Hematopoietic multipotent progenitor cell treated with erythropoietin and hydrocortisone succinate and interleukin-3 and kit ligand, for 4 days (in vitro differentiated cells): ENCODE measurements at regions not wholly inside any gene's neighbourhood (a gene's known extent, or its start where the extent isn't known, plus 50 kb on each side); places are given as distances from the start of the nearest gene placed in this dataset.

Source experiments
- DNase-seq: peaks from one replicate; pipeline ENCODE4 v3.0.0-alpha.2; 2015

DNA sequence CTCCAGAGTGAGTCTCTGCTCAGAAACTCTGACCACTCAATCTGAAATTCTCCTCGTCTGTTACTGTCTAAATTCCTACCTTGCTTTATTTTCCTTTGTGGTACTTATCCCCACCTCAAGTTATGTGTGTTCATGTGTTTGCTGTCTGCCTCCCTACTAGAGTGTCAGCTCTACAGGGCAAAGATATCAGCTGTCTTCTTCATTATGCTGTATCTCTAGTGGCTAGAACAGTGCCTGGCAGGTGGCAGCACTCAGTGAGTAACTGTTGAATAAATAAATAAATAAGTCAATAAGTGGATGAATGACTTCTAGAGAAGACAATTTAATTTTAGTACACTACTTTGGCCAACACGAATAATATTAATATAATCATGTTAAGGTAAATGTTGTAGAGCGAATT, 92.3 kb downstream of the BOD1 start:
- DNase-seq = no peak

DNA sequence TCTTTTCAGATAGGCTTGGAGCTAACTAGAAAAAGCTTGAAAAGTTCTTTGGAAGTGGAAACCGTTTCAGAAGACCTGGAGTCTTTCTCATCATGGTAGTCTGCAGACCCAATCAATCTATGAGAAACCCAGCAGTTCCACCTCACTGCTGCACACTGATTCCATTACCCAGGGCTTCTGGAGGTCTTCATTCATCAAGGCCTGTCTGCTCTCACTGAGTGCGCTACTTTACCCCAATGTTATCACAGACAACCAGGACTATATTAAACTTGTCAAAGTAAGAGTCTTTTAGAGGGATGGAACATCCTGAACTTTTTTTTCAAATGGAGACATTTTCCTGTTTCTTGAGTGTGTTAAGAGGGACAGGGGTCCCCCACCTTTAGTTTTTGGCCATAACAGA, 93.1 kb downstream of the BOD1 start:
- DNase-seq = no peak

DNA sequence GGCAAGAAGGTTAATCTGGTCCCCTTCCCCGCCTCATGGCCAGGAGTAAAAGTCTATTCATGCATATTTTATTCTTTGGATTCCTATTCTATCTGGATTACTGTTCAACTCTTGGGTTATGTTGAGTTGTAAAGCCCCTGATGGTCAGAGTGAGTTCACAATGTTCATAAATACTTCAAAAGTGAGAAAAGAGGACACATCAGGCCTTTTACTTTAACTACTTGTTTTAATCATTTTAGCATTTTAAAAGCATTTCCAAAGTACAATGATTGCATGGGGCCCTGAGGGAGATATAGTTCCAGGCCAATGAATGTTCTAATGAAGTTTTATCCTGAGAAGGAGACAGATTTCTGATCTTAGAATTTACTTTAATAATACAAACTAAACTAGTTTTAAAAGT, 93.9 kb downstream of the BOD1 start:
- DNase-seq = no peak

DNA sequence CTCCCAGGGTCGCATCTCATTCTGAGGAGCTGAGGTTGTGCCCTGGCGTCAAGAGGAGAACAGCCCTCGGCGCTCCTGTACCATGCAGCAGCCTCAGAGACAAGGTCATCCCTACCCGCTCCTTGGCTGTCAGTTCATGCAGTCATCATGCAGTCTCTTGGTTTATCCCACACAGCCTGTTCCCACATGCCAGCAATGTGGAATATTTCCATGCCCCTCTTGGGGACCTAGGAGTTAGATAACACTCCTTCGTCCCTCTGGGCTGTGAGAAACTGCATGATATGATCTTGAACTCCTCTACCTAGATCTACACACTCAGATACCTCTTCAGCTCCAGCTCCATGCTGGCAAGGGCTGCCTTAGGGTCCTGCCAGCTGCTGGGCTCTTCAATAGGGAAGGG, 97.6 kb downstream of the BOD1 start:
- no peak for DNase-seq

DNA sequence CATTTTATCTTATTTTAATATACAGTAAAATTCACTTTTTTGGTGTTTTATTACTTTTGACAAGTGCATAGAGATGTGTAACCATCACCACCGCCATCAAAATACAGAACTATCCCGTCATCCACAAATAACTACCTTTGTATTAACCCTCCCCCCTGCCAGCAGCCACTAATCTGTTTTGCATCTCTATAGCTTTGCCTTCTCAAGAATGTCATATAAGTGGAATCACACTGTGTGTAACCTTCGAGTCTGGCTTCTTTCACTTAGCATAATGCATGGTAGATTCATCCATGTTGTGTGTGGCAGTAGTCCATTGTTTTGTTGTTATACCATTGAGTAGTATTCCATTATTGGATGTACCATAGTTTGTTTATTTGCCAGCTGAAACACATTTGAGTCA, 98.8 kb downstream of the BOD1 start:
- DNase-seq = no peak

DNA sequence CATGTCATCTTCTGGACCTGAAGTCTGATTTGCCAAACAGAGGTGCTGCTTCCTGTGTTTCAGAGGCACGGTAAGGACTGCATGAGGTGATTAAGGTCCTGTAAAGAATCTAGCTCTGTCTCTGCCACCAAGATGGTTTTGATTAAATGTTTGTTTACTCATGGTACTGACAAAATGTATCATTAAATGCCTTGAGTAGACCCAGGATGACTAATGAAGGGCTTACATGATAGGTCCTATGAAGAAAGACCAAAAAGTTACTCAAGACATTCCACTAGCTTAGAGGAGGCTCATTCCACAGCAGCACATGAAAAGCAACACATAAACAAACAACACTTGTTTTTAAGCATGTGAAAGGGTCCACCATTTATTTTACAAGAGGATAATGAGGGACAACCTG, 100.9 kb downstream of the BOD1 start:
- no peak for DNase-seq

DNA sequence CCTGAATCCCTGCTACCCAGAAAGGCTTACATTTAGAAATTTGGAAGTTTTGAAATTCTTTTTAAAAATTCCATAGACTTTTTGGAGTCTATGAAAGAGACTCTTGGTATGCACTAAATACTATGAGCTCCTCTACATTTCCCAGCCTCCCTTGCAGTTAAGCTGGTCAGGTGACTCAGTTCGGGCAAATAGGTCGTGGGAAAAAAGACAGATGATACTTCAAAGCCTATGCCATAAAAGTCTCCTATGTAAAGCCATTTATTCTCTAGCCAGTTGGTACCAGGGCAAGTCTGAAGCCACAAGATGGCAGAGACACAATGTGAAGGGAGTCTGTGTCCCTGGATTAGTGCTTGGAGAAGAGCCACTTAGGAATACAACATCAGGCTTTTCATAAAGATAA, 101.8 kb downstream of the BOD1 start:
- no peak for DNase-seq

DNA sequence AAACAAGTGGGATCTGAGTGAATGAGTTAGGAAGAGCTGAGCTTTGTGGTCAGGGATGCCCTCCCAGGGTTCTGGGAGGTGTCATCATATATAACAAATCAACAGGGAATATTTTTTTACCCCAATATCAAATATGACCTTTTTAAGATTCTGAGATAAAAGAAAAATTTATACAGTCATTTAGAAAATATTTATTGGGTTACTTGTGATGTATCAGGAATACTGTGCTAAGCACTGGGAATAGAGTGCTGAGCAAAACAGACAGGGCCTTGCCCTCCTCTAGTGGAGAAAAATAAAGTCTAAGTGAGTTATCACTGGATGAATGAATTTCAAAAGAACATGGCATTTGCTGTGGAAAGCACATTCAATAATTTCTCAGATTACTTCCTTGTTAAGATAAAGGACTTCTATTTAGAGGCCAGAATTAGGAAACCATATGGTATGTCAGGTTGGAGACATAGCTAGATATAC, 102.9 kb downstream of the BOD1 start:
- DNase-seq = no peak

DNA sequence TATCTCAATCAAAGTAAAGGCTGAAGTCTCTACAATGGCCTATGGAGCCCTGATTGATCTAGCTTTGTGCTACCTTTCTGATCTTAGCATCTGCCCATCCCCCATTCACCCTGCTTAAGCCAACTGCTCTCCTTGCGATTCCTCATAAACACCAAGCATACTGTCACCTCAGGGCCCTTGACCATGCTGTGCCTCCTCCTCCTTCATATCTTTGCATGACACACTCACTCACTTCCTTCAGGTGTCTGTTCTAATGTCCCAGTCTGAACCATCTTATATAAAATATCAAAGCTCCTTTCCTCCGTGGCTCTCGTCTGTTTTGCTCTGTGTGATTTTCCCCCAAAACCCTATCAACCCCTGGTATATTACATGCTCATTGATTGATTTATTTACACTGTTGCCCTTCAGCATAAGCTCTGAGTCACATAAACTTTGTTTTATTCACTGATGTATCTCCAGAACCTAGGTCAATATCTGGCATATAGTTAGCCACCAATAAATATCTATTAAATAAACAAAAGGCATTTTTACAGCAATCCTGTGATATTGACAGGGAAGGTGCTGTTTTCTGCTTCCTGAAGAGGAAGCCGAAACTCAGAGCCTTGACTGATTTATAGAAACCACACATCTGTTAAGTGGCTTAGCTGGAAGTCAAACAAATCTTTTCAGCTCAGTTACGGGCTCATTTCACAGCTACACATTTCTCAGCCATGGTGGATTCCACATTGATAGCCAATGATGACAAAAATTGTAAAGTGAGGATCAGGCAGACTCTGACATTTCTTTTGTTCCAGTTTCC, 103.6 kb downstream of the BOD1 start:
- no peak for DNase-seq

DNA sequence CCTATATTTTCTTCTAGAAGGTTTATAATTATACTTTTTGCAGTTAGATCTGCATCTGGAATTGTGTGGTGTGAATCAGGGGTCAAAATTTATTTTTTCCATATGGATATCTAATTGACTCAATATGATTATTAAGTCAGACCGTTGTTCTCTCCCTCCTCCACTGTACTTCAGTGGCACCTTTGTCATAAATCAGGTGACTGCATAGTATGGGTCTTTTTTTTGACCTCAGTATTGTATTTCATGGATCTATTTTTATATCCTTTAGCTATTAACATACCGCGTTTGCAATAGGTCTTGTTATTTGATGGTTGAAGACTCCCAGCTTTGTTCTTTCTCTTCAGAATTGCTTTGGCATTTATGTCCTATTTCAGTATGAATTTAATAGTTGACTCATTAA, 107.4 kb downstream of the BOD1 start:
- no peak for DNase-seq

DNA sequence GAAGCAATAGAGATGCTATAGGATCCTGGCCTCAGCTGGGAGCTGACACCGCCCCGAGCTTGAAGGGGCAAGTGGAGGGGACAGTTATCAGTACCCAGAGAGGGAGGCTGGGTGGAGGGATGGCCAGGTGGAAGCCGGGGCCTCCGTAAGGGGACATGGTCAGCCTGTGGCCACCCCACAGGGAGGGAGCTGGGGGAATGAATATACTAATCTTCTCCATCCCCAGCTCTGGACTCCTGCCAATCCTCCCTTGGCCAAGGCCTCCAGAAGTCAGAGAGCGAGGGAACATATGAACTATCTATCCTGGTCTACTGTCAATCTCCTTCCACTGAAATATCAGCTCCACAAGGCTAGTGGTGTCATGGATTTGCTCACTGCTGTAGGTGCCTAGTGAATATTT, 109.3 kb downstream of the BOD1 start:
- no peak for DNase-seq

DNA sequence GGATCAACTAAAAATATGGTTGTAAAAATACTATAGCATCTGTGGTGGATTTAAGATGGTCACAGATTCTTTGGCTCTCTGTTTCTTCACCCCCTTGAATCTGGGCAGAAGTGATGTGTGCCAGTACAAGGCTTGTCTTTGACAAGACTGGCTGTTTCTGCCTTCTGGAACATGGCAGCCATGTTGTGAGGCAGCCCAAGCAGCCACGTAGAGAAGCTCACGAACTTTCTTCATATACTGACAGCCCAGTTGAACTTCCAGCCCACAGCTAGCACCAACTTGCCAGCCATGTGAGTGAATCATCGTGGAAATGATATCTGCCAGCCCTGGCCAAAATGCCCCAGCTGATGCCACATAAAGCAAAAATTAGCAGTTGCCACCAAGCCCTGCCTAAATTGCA, 110.8 kb downstream of the BOD1 start:
- DNase-seq = no peak

DNA sequence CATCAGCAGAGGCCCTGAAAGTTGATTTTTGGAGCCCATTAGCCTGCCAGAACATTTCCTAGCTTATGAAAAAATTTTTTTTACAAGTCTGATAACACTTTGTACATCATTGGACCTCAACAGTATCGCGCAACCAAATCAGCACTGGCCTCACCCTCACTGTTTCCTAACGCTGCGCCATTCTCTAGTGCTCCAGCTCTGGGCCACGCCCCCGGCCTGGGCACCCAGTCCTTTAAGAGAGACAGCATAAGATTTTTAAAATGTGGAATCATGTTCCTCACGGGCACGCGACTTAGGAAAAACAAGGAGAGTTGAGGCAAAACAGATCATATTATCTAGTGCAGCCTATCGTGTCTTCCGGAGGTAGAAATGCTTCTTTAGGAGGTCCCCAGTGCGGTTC, 114.5 kb downstream of the BOD1 start:
- no peak for DNase-seq

DNA sequence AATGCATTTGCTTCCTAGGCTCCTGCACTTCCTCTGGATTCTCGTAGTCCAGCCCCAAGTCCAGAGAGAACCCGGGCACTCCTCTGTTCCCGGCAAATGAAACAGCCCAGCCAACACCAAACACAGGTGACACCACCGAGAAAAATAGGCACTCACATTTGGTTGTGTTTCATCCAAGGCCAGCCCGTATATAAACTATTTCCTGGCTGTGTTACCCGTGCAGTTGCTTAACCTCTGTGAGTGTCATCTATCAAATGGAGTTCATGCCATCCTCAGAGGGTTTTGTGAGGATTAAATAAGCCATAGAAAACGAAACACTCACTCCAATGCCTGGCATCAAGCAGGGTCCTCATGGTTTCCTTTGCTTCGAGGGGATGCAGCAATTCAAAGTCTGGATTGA, 115.2 kb downstream of the BOD1 start:
- DNase-seq = no peak

DNA sequence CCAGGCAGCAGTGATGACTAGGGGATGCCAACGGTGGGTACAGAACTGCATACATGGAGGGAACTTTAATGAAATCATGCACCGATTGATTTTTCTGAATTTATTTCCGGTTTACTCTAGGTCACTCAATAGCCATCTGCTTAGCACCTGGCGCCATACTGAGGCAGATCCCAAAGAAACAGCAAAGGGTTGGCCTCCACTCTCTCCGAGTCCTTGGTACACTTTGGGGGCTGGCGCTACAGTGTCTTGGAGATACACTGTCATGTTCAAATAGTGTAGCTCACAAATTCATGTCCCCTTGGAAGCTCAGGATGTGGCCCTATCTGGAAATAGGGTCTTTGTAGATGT, 116.3 kb downstream of the BOD1 start:
- no peak for DNase-seq

DNA sequence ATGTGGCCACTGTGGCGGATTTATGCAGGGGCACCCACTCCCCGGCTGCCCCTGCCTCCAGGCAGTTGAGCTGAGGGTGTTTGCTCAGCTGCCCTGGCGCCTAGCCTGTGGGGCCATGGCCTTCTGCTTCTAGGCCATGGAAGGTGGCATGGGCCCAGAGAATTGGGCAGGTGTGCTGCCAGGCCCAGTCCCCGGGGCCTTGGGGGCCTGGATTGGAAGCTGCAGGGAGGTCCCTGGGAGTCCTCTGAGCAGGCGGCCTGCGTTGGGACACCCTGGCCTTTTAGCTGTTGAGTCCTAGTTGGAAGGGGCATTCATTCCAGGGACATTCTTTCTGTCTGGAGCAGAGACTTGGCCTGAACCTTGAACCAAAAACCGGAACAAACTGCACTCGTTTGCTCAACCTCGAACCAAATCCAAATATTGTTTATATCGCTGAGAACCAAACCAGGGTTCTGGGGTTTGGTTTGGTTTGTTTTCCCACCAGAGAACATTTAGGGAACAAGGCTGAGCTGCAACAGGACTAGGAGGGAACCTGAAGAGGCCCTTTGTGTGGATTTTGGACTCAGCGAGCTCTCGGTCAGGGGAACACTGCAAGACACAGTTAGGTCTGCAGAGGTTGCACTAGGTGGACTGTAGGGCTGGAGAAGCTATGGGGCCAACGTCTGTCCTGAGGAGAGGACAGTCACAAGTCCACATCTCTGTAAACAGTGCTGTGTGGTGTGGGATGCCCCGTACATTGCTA, 116.8 kb downstream of the BOD1 start:
- DNase-seq = no peak

DNA sequence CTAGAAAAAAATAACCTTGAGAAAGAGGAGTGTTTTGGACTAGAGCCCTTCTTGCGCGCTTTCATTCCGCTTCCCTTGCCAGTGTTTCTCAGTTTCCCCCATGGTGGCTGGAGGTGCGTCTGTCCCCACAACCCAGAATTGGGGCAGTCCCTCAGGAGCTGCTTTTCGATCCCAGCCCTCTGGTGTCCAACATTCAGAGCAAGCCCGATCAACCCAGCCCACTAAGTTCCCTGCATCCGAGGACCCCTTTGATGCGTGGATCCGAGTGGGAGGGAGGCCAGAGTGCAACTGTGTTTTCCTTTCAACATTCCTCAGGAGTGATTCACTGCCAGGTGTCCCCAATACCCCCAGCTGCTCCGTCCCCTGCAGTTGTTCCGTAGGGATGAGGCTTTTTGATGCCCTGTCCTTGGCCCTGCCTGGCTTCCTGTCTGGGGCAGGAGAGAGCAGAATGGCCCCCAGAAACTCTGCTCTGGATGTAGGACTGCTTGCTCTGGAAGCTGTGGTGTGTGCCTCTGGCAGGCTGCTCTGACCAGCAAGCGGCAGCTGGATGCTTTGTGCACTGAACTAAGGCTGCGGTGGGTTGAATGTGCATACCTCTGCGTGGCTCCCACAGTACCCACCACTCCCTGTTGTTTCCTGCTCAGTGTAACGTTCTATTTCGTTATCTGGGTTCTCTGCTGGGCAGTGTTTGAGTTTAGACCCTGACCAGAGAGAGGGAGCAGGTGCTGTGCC, 117.5 kb downstream of the BOD1 start:
- no peak for DNase-seq

DNA sequence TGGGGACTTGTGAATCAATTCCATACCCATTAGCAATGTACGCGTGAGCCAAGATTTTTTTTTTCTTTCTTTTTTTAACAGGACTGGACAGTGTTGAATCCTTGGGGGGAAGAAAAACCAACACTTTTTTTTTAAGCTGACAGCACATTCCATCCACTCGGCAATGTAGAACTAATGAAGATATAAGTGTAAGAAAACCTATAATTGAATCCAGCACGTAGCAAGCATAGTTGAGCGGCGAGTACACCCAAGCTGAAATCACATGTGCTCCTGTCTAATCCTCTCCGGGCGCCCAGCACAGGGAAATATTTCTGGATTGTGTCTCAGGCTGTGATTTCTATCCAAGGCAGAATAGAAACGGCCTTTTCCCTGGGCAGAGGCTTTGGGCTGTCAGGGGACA, 118.2 kb downstream of the BOD1 start:
- DNase-seq = no peak

DNA sequence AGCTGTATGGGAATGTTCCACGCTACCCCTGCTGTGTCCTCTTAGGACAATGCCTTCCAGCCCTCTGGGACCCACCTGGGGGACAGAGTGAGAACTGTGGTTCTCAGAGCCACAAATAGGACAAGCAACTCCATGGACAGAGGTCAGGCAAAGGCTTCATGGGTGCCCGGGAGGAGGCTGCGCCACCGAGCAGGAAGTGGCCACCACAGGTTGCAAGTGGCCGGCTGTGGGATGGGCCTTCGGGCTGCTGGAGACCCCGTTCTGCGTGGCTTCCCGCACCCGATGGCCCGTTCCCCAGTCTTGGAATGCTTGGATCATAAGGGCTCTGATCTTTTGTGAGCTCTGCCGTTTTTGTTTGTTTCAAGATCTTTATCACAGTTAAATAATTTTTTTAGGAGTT, 118.8 kb downstream of the BOD1 start:
- no peak for DNase-seq

DNA sequence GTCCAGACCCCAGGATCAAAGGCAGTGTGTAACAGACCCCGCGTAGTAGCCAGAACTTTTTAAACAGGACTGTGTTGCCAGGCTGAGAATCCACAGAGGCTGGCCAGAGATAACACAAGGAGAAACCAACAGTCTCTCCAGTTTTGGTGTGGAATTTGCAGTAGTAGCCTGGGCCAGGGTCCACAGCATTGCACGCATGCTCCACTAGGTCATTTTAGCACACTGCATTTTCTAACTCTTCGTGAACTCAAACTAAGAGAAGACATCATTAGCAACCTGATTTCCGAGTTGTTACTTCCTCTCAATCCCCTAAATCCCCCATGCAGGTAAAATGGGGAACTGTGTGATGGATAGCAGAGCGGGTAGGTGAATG, 119.6 kb downstream of the BOD1 start:
- DNase-seq = no peak

DNA sequence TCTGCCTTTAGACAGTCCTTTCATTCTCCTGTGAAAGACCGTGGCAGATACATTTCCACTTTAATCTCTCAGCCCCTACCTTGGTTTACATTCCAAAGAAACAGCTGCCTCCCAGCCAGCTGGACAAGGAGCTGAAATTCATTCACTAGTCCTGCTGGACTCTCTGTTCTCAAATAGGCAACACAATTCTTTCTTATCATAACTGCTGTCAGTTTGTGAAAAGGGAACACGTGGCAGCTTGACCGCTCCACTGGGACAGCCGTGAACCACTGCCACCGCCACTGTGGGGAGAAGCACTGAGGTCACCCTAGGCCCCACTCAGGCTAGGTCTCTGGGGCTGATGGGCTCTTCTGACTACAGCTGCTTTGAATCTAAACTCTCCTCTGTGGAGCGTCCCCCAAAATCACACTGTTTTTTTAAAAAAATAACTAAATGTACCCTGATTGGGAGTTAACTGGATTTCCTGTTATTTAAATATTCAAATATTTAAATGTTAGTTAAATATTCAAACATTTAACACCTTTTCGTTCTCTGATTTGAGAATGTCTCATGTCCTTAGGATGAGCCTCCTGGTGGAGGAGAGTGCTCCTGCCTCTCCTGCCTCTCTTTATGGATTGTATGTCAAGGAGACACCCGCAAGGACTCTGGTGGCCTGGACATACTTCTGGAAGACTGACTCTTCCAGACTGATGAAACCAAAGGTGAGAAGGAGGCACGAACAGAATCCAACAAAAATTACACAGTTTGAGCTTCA, 120.1 kb downstream of the BOD1 start:
- no peak for DNase-seq

DNA sequence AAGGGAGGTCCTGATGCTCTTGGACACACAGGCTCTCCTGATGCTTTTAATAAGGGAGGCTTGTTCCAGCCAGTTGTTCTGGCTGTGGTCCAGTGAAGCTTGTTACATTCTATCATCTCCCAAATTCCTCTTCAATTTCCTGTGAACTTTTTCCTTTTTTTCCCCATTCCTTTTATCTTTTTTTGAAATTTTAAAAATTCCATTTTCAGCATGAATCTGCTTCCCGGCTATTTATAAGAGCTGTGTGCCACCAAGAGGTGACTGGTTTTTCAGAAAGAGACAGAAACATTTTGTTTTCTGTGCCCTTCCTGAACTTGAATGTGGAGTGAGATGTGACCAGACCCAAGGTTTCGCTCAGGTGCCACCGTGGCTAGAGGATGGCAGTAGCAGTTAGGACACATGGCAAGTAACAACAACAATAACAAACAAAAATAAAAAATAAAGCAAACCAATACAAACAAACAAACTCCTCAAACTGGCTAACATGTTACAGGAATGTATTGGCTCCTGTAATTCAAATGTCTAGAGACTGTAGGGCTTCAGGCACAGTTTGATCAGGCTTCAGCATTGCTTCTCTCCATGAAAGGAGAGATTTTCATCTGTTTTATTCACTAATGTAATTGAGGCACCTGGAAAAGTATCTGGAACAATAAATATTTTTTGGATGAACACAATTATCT, 121.1 kb downstream of the BOD1 start:
- DNase-seq = no peak

DNA sequence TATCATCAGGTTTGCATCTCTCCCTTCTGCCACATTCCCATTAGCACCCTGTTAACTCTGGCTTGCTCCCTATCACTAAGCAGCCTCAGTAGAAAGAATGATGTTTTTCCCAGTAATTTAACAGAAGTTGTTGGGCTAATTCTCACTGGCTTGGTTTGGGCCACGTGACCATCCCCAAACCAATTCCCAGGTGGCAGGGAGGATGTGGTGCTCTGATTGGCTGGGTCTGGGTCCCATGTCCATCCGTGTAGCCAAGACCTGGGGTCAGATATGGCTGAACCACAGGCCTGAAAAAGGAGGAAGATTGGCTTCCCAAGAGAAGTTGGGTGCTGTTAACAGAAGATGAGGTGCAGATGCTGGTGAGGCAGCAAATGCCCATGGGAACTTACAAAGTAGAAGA, 122.0 kb downstream of the BOD1 start:
- no peak for DNase-seq
